ENCODE measurements at regions not wholly inside any gene's neighbourhood (a gene's known extent, or its start where the extent isn't known, plus 50 kb on each side); places are given as distances from the start of the nearest gene placed in this dataset.

GRCh38 chr7:106480616-106481031, 180.3 kb downstream of the CCDC71L start:
- BruUV-seq (replicated peaks): no TSS peak
- Histone ChIP-seq H2AFZ (ENCODE audit: low read depth, low read length, poor library complexity, severe bottlenecking) (no peak overlapping the region), H3K79me2 (ENCODE audit: insufficient read depth, low read length) (no peaks in the 10 kb centered on the region), H3K9me3 (ENCODE audit: control insufficient read depth in 1 of 2, insufficient read depth in 1 of 2, low read depth in 1 of 2, low read length in 2 of 2) (no peaks in the 10 kb centered on the region), H3K4me1 (ENCODE audit: control insufficient read depth in 1 of 2, insufficient read depth in 2 of 2, low read length in 2 of 2) (peaks cover 6 to 29% of the 10 kb centered on the region in 2 experiments), H3K9me2 (ENCODE audit: insufficient read depth) (no peaks in the 10 kb centered on the region), H3K9ac (ENCODE audit: low read length) (no peak overlapping the region), H4K20me1 (ENCODE audit: insufficient read depth) (no peaks in the 10 kb centered on the region), H3K27me3 (ENCODE audit: insufficient read depth, low read length) (no peaks in the 10 kb centered on the region), H3K36me3 (ENCODE audit: control insufficient read depth in 1 of 2, insufficient read depth in 2 of 2, low read length in 2 of 2) (no peaks in the 10 kb centered on the region), H3K4me3 (replicated peaks in 1 of 2; ENCODE audit: low read depth in 1 of 2, low read length in 2 of 2) (no peak overlapping the region), H3K27ac (ENCODE audit: low read depth, low read length) (no peak overlapping the region), H3K4me2 (ENCODE audit: low read length) (no peak overlapping the region)
- ATAC-seq: no peak
- ChIA-PET CTCF (no interaction called here), RAD21 (ENCODE audit: low non-redundant PET in 1 of 2, low total read pairs in 2 of 2, uncharacterized antibody in 2 of 2, unreplicated experiment in 2 of 2) (no interaction called here), POLR2A (interaction anchor here (1.6 kb wide), 1 partner anchor 196 kb away, joined by 4 read pairs; the partner anchor contains the start of gene NAMPT)
- TF ChIP-seq EGR1 (IDR thresholded peaks at IDR 0.05; ENCODE audit: low read depth): no peak
- no peak for TF ChIP-seq CTCF (IDR thresholded peaks at IDR 0.05 in 2 of 3, conservative IDR thresholded peaks at IDR 0.05 in 1 of 3; ENCODE audit: borderline replicate concordance in 1 of 3, insufficient read depth in 1 of 3, low read depth in 2 of 3, low read length in 2 of 3)
- DNase-seq (ENCODE audit: low read depth, low spot score): no peak
- intact Hi-C loops (cut with micrococcal nuclease): no loop called here

- Histone ChIP-seq H4K20me1 (ENCODE audit: insufficient read depth) (no peaks in the 10 kb centered on the region), H3K9me3 (ENCODE audit: control insufficient read depth in 1 of 2, insufficient read depth in 1 of 2, low read depth in 1 of 2, low read length in 2 of 2) (no peaks in the 10 kb centered on the region), H3K9ac (ENCODE audit: low read length) (no peak overlapping the region), H3K27me3 (ENCODE audit: insufficient read depth, low read length) (no peaks in the 10 kb centered on the region), H3K9me2 (ENCODE audit: insufficient read depth) (no peaks in the 10 kb centered on the region), H3K79me2 (ENCODE audit: insufficient read depth, low read length) (no peaks in the 10 kb centered on the region), H3K27ac (ENCODE audit: low read depth, low read length) (no peak overlapping the region), H3K4me1 (ENCODE audit: control insufficient read depth in 1 of 2, insufficient read depth in 2 of 2, low read length in 2 of 2) (peaks cover 3 to 24% of the 10 kb centered on the region in 2 experiments), H3K4me2 (ENCODE audit: low read length) (no peak overlapping the region), H3K4me3 (replicated peaks in 1 of 2; ENCODE audit: low read depth in 1 of 2, low read length in 2 of 2) (no peak overlapping the region), H2AFZ (ENCODE audit: low read depth, low read length, poor library complexity, severe bottlenecking) (no peak overlapping the region), H3K36me3 (ENCODE audit: control insufficient read depth in 1 of 2, insufficient read depth in 2 of 2, low read length in 2 of 2) (no peaks in the 10 kb centered on the region)
- TF ChIP-seq ZBTB33 (IDR thresholded peaks at IDR 0.05; ENCODE audit: extremely low read depth, insufficient replicate concordance, low read length) (no peak), EZH2 (IDR thresholded peaks at IDR 0.05) (no peak), ATF3 (IDR thresholded peaks at IDR 0.05) (no peak), FOSL1 (IDR thresholded peaks at IDR 0.05; ENCODE audit: low read depth) (no peak), SIN3A (IDR thresholded peaks at IDR 0.05; ENCODE audit: low read depth) (no peak), RAD21 (IDR thresholded peaks at IDR 0.05; ENCODE audit: low read depth) (no peak), ZNF274 (IDR thresholded peaks at IDR 0.05; ENCODE audit: low read depth, low read length) (no peak)
- ATAC-seq (no peak), DNase-seq (ENCODE audit: low read depth, low spot score) (no peak)
- BruUV-seq (replicated peaks): no TSS peak
- intact Hi-C loops (cut with micrococcal nuclease): no loop called here
- ChIA-PET RAD21 (ENCODE audit: low non-redundant PET in 1 of 2, low total read pairs in 2 of 2, uncharacterized antibody in 2 of 2, unreplicated experiment in 2 of 2) (no interaction called here), POLR2A (interaction anchor here (1.6 kb wide), 1 partner anchor 195 kb away, joined by 4 read pairs; the partner anchor contains the start of gene NAMPT), CTCF (no interaction called here)
Observed at GRCh38 chr7:106480161-106480579, 180.8 kb downstream of the CCDC71L start.

All from HCT116 (cell line).